H9 (cell line): ENCODE measurements at regions not wholly inside any gene's neighbourhood (a gene's known extent, or its start where the extent isn't known, plus 50 kb on each side); places are given as distances from the start of the nearest gene placed in this dataset.

Experiments
- DNase-seq: peaks from one replicate; pipeline ENCODE4 v3.0.0-alpha.2; 2017
- H2AFZ ChIP-seq: one replicate; pipeline ENCODE4 v1.6.1; 2013; ENCODE audit warnings: mild to moderate bottlenecking, low read length, control low read depth, moderate library complexity
- H2AK5ac ChIP-seq: 2 replicates; pipeline ENCODE4 v1.6.1; 2013; ENCODE audit warnings: low read length, control low read depth, mixed read lengths; ENCODE audit not compliant: insufficient read length
- H2BK120ac ChIP-seq: one replicate; pipeline ENCODE4 v1.6.1; 2013; ENCODE audit warnings: low read depth, mild to moderate bottlenecking, low read length, control low read depth, inconsistent platforms; ENCODE audit not compliant: poor library complexity, severe bottlenecking
- H2BK12ac ChIP-seq: 2 replicates; pipeline ENCODE4 v1.6.1; 2013; ENCODE audit warnings: low read length, control low read depth, mixed read lengths, low read depth; ENCODE audit not compliant: insufficient read length
- H2BK15ac ChIP-seq: 2 replicates; pipeline ENCODE4 v1.6.1; 2013; ENCODE audit warnings: low read depth, low read length, control low read depth
- H2BK20ac ChIP-seq: one replicate; pipeline ENCODE4 v1.6.1; 2013; ENCODE audit warnings: low read depth, mild to moderate bottlenecking, low read length, control low read depth, inconsistent platforms; ENCODE audit not compliant: poor library complexity, severe bottlenecking
- H2BK5ac ChIP-seq: 2 replicates; pipeline ENCODE4 v1.6.1; 2013; ENCODE audit warnings: low read length, control low read depth, mixed read lengths; ENCODE audit not compliant: insufficient read length
- H3K14ac ChIP-seq: 2 replicates; pipeline ENCODE4 v1.6.1; 2013; ENCODE audit warnings: low read length, control low read depth; ENCODE audit not compliant: insufficient read depth
- H3K18ac ChIP-seq: 2 replicates; pipeline ENCODE4 v1.6.1; 2013; ENCODE audit warnings: low read depth, mild to moderate bottlenecking, mixed read lengths, low read length, control low read depth; ENCODE audit not compliant: insufficient read length
- H3K23ac ChIP-seq: 2 replicates; pipeline ENCODE4 v1.6.1; 2013; ENCODE audit warnings: low read length, control low read depth, mixed read lengths, low read depth; ENCODE audit not compliant: insufficient read length
- H3K23me2 ChIP-seq: 2 replicates; pipeline ENCODE4 v1.6.1; 2013; ENCODE audit warnings: low read depth, mild to moderate bottlenecking, mixed read lengths, low read length, control low read depth; ENCODE audit not compliant: insufficient read length, poor library complexity, severe bottlenecking
- H3K27ac ChIP-seq: 2 replicates; pipeline ENCODE4 v1.5.1; 2013; ENCODE audit warnings: low read length, control low read depth, mixed read lengths, low read depth; ENCODE audit not compliant: insufficient read length
- H3K27me3 ChIP-seq: 2 replicates; pipeline ENCODE4 v1.6.1; 2013; ENCODE audit warnings: low read length, control low read depth, inconsistent platforms; ENCODE audit not compliant: insufficient read depth
- H3K4ac ChIP-seq: 2 replicates; pipeline ENCODE4 v1.6.1; 2013; ENCODE audit warnings: low read depth, mild to moderate bottlenecking, control low read depth, inconsistent platforms, low read length, moderate library complexity
- H3K4me1 ChIP-seq: 2 replicates; pipeline ENCODE4 v1.6.1; 2013; ENCODE audit warnings: low read length, control low read depth, inconsistent platforms; ENCODE audit not compliant: insufficient read depth
- H3K4me2 ChIP-seq: 2 replicates; pipeline ENCODE4 v1.6.1; 2013; ENCODE audit warnings: low read length, control low read depth, mixed read lengths; ENCODE audit not compliant: insufficient read length, insufficient read depth
- H3K56ac ChIP-seq: 2 replicates; pipeline ENCODE4 v1.6.1; 2013; ENCODE audit warnings: low read depth, mild to moderate bottlenecking, mixed read lengths, low read length, control low read depth; ENCODE audit not compliant: insufficient read length
- H3K79me1 ChIP-seq: 2 replicates; pipeline ENCODE4 v1.6.1; 2013; ENCODE audit warnings: low read depth, mild to moderate bottlenecking, moderate library complexity, low read length, control low read depth, inconsistent platforms; ENCODE audit not compliant: insufficient read depth, poor library complexity, severe bottlenecking
- H3K79me2 ChIP-seq: 2 replicates; pipeline ENCODE4 v1.6.1; 2013; ENCODE audit warnings: low read length, control low read depth, inconsistent platforms; ENCODE audit not compliant: insufficient read depth
- H3K9ac ChIP-seq: 2 replicates; pipeline ENCODE4 v1.6.1; 2013; ENCODE audit warnings: low read length, control low read depth, mixed read lengths; ENCODE audit not compliant: insufficient read length; ENCODE audit errors: extremely low read depth
- H3K9me3 ChIP-seq: one replicate; pipeline ENCODE4 v1.6.1; 2013; ENCODE audit warnings: low read depth, low read length, inconsistent platforms; ENCODE audit not compliant: control insufficient read depth
- H3T11ph ChIP-seq: one replicate; pipeline ENCODE4 v1.6.1; 2013; ENCODE audit warnings: mild to moderate bottlenecking, low read length, control low read depth, inconsistent platforms
- H4K20me1 ChIP-seq: one replicate; pipeline ENCODE4 v1.6.1; 2013; ENCODE audit not compliant: control insufficient read depth, insufficient read length, insufficient read depth
- H4K5ac ChIP-seq: 2 replicates; pipeline ENCODE4 v1.6.1; 2013; ENCODE audit warnings: low read depth, mild to moderate bottlenecking, mixed read lengths, low read length, control low read depth; ENCODE audit not compliant: insufficient read length
- H4K8ac ChIP-seq: replicated peaks from 2 replicates; pipeline ENCODE4 v1.6.1; 2013; ENCODE audit warnings: low read length, control low read depth, mixed read lengths, low read depth; ENCODE audit not compliant: insufficient read length
- H4K91ac ChIP-seq: 2 replicates; pipeline ENCODE4 v1.6.1; 2013; ENCODE audit warnings: low read depth, mild to moderate bottlenecking, moderate library complexity, mixed read lengths, low read length, control low read depth; ENCODE audit not compliant: insufficient read length
- H3K27ac Mint-ChIP-seq, 3 experiments: 2 replicates in 2 of 3; 3 replicates in 1 of 3; pipeline ENCODE4 v1.8.0; 2020 to 2021; ENCODE audit warnings: mixed read lengths in 3 of 3, mild to moderate bottlenecking in 1 of 3, moderate library complexity in 1 of 3
- H3K27me3 Mint-ChIP-seq: 2 replicates; pipeline ENCODE4 v1.8.0; 2021; ENCODE audit warnings: low read depth, mild to moderate bottlenecking, moderate library complexity, mixed read lengths
- H3K36me3 Mint-ChIP-seq, 3 experiments: 2 replicates in 2 of 3; 3 replicates in 1 of 3; pipeline ENCODE4 v1.8.0; 2020 to 2021; ENCODE audit warnings: low read depth in 3 of 3, mixed read lengths in 3 of 3; ENCODE audit not compliant: insufficient read depth in 1 of 3
- H3K4me1 Mint-ChIP-seq, 2 experiments: 2 replicates each; pipeline ENCODE4 v1.8.0; 2020; ENCODE audit warnings: mixed read lengths in 2 of 2
- H3K4me3 Mint-ChIP-seq, 2 experiments: 2 replicates in 1 of 2; 3 replicates in 1 of 2; pipeline ENCODE4 v1.8.0; 2020 to 2021; ENCODE audit warnings: mild to moderate bottlenecking in 2 of 2, mixed read lengths in 2 of 2, moderate library complexity in 1 of 2
- H3K9me3 Mint-ChIP-seq, 2 experiments: 2 replicates in 1 of 2; 3 replicates in 1 of 2; pipeline ENCODE4 v1.8.0; 2020; ENCODE audit warnings: mild to moderate bottlenecking in 2 of 2, mixed read lengths in 2 of 2, moderate library complexity in 1 of 2
- CTCF ChIP-seq: fragments of 200-600 bp; sonication (generic); conservative IDR thresholded peaks from 3 replicates; pipeline ENCODE4 v1.8.0; 2021; ENCODE audit warnings: antibody characterized with exemption, mild to moderate bottlenecking
- WGBS: extraction: QIAGEN DNeasy Blood & Tissue Kit; methylation state at CpG from one replicate; pipeline ENCODE4 v1.1.7; 2013; ENCODE audit warnings: missing lambda C conversion rate, low lambda C conversion rate, mixed read lengths; ENCODE audit not compliant: insufficient read length; ENCODE audit errors: extremely low coverage; 5-methylcytosine and 5-hydroxymethylcytosine counted together

- Histone ChIP-seq H3K4me2 (no peak overlapping the region), H3K4me1 (no peaks in the 10 kb centered on the region; the same call in 1 of the 2 replicates), H3K79me2 (no peaks in the 10 kb centered on the region), H3T11ph (no peak overlapping the region), H2BK12ac (no peak overlapping the region), H2BK120ac (no peak overlapping the region), H3K9ac (no peak overlapping the region), H2BK20ac (no peak overlapping the region), H3K9me3 (no peaks in the 10 kb centered on the region), H4K20me1 (no peaks in the 10 kb centered on the region), H2AK5ac (no peak overlapping the region), H2BK5ac (no peak overlapping the region), H2BK15ac (no peak overlapping the region), H2AFZ (no peak overlapping the region), H3K79me1 (no peaks in the 10 kb centered on the region), H4K5ac (no peak overlapping the region), H4K8ac (no peak overlapping the region), H3K27me3 (no peaks in the 10 kb centered on the region), H3K23ac (no peak overlapping the region), H3K27ac (no peak overlapping the region), H3K56ac (no peak overlapping the region), H3K4ac (no peak overlapping the region), H4K91ac (no peak overlapping the region), H3K18ac (no peak overlapping the region), H3K23me2 (no peaks in the 10 kb centered on the region), H3K14ac (no peak overlapping the region)
- Mint-ChIP-seq H3K4me3 (no peak overlapping the region), H3K4me1 (peaks cover 8 to 11% of the 10 kb centered on the region in 2 experiments), H3K36me3 (no peaks in the 10 kb centered on the region), H3K27ac (no peak overlapping the region), H3K9me3 (no peaks in the 10 kb centered on the region), H3K27me3 (no peaks in the 10 kb centered on the region)
- DNase-seq = no peak
- WGBS = no CpG with 5 or more reads among the region's 2 CpGs
- TF ChIP-seq CTCF = no peak
These were observed 195.7 kb upstream of the GALNT5 start for GRCh38 chr2:157061799-157062198.
